ENCODE measurements at regions not wholly inside any gene's neighbourhood (a gene's known extent, or its start where the extent isn't known, plus 50 kb on each side); places are given as distances from the start of the nearest gene placed in this dataset.

DNA sequence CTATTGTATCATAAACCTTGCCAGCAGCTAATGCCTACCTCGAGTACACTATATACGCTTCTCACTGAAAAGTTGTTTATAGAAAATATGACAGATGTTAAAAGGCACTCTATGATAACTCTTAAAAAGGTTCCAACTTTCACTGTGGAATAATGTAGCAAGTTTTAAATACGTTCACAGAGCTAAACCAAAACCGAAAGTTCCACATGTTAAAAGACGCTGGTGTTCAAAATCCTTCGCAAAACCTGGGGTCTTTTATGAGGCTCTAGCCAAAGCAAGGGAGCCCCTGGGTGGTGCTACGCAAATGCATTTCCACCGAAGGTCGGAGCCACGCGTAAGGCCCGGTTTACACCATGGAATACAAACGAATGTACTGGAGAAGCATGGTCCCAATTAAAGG lies 103.7 kb upstream of the TENM3 start (continued):
- TF ChIP-seq, protein P1, sequence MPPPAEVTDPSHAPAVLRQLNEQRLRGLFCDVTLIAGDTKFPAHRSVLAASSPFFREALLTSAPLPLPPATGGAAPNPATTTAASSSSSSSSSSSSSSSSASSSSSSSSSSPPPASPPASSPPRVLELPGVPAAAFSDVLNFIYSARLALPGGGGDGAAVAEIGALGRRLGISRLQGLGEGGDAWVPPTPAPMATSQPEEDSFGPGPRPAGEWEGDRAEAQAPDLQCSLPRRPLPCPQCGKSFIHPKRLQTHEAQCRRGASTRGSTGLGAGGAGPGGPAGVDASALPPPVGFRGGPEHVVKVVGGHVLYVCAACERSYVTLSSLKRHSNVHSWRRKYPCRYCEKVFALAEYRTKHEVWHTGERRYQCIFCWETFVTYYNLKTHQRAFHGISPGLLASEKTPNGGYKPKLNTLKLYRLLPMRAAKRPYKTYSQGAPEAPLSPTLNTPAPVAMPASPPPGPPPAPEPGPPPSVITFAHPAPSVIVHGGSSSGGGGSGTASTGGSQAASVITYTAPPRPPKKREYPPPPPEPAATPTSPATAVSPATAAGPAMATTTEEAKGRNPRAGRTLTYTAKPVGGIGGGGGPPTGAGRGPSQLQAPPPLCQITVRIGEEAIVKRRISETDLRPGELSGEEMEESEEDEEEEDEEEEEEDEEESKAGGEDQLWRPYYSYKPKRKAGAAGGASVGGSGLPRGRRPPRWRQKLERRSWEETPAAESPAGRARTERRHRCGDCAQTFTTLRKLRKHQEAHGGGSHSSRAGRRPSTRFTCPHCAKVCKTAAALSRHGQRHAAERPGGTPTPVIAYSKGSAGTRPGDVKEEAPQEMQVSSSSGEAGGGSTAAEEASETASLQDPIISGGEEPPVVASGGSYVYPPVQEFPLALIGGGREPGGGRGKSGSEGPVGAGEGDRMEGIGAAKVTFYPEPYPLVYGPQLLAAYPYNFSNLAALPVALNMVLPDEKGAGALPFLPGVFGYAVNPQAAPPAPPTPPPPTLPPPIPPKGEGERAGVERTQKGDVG (CRISPR knock-in tag; IDR thresholded peaks at IDR 0.05) = no peak
- TF ChIP-seq PAX8 (IDR thresholded peaks at IDR 0.05) (no peak), CBX3 (IDR thresholded peaks at IDR 0.05; ENCODE audit: borderline replicate concordance, low read depth) (no peak), MTA3 (IDR thresholded peaks at IDR 0.05; ENCODE audit: borderline replicate concordance, low read length) (no peak), TCF12 (IDR thresholded peaks at IDR 0.05; ENCODE audit: low read depth, low read length) (no peak), NR2C1 (IDR thresholded peaks at IDR 0.05) (no peak), NFYB (IDR thresholded peaks at IDR 0.05; ENCODE audit: insufficient read depth, low read depth, low read length) (no peak), SREBF1 (IDR thresholded peaks at IDR 0.05; ENCODE audit: low read length) (no peak), FOXK2 (IDR thresholded peaks at IDR 0.05) (no peak), KLF5 (IDR thresholded peaks at IDR 0.05; ENCODE audit: partially characterized antibody) (no peak)
- TF ChIP-seq, protein P2, sequence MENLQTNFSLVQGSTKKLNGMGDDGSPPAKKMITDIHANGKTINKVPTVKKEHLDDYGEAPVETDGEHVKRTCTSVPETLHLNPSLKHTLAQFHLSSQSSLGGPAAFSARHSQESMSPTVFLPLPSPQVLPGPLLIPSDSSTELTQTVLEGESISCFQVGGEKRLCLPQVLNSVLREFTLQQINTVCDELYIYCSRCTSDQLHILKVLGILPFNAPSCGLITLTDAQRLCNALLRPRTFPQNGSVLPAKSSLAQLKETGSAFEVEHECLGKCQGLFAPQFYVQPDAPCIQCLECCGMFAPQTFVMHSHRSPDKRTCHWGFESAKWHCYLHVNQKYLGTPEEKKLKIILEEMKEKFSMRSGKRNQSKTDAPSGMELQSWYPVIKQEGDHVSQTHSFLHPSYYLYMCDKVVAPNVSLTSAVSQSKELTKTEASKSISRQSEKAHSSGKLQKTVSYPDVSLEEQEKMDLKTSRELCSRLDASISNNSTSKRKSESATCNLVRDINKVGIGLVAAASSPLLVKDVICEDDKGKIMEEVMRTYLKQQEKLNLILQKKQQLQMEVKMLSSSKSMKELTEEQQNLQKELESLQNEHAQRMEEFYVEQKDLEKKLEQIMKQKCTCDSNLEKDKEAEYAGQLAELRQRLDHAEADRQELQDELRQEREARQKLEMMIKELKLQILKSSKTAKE (IDR thresholded peaks at IDR 0.05; ENCODE audit: low read depth, poor library complexity, severe bottlenecking) = no peak

All from GM12878 (cell line).